GM12892 (cell line): ENCODE measurements at regions not wholly inside any gene's neighbourhood (a gene's known extent, or its start where the extent isn't known, plus 50 kb on each side); places are given as distances from the start of the nearest gene placed in this dataset.

Source experiments
- POLR2A ChIP-seq: IDR thresholded peaks from 2 replicates; pipeline ENCODE4 v1.6.1; 2011; ENCODE audit warnings: low read depth, low read length, control low read depth
- TAF1 ChIP-seq: IDR thresholded peaks from 2 replicates; pipeline ENCODE4 v1.6.1; 2011; ENCODE audit warnings: low read depth, mild to moderate bottlenecking, control low read depth, low read length, borderline replicate concordance

DNA sequence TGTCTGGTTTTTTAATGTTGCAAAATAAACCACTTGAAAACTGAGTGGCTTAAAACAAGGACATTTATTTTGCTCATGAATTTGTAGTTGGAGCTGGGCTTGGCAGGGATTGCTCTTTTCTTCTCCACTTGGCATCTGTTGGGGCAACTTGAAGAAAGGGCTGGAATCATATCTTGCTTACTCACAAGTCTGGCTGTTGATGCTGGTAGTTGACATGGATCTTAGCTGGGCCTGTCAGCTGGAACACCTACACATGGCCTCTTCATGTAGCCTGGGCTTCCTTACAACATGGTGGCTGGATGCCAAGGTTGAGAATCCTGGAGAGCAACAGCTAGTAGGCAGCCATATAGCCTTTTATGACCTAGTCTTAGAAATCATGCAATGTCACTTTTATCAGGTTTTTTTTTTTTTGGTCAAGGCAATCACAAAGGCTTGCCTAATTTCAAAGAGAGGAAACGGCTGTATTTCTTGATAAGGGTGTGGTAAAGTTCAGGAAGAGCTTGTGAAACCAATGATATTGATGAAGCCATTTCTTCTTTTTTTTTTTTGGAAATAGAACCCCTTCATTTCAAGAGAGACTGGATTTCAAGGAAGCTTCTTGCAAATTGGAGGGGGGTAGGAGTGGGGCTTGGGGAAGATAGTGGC is 262.1 kb downstream of the IL20RB start:
- TF ChIP-seq POLR2A, result no peak
- no peak for TF ChIP-seq TAF1
